ENCODE measurements at regions not wholly inside any gene's neighbourhood (a gene's known extent, or its start where the extent isn't known, plus 50 kb on each side); places are given as distances from the start of the nearest gene placed in this dataset.

GRCh38 chr3:127483902-127484591 lies 106.5 kb downstream of the TPRA1 start:
- H3K27me3 ChIP-seq (ENCODE audit: control insufficient read depth in 2 of 2, insufficient read depth in 2 of 2, low read length in 2 of 2): peaks cover 0 to 10% of the 10 kb centered on the region in 2 donors
- no peak overlapping the region for H3K4me3 ChIP-seq (replicated peaks in 1 of 3; ENCODE audit: low read depth in 2 of 3, low read length in 3 of 3)
- H3K27ac ChIP-seq (ENCODE audit: low read depth in 1 of 2, low read length in 2 of 2): no peak overlapping the region
- WGBS (ENCODE audit: insufficient coverage): 7% methylated on average over 10 of the region's 18 CpGs
- no peak overlapping the region for H2AFZ ChIP-seq (ENCODE audit: insufficient read depth, low read depth, low read length, poor library complexity, severe bottlenecking)
- H3K36me3 ChIP-seq (replicated peaks in 1 of 2; ENCODE audit: control insufficient read depth in 1 of 2, insufficient read depth in 2 of 2, low read length in 2 of 2): no peaks in the 10 kb centered on the region
- DNase-seq: no peak
- intact Hi-C loops (cut with micrococcal nuclease): no loop called here
- Mint-ChIP-seq H3K4me3 (peak overlapping the region in 1 of 2 donors; percentile 28), H3K27me3 (ENCODE audit: low read depth in 3 of 3) (peaks cover 11 to 34% (median 23%) of the 10 kb centered on the region in 3 donors), H3K9me3 (no peaks in the 10 kb centered on the region), H3K4me1 (no peaks in the 10 kb centered on the region), H3K36me3 (no peaks in the 10 kb centered on the region), H3K27ac (no peak overlapping the region)
- no peak overlapping the region for H3K9ac ChIP-seq (ENCODE audit: insufficient read depth, low read length, poor library complexity, severe bottlenecking)
- no peak overlapping the region for H3K4me2 ChIP-seq (replicated peaks; ENCODE audit: extremely low read depth, low read length, poor library complexity, severe bottlenecking)
- H3K9me3 ChIP-seq (replicated peaks in 1 of 2; ENCODE audit: control insufficient read depth in 1 of 2, insufficient read depth in 1 of 2, low read length in 2 of 2): no peaks in the 10 kb centered on the region
- H3K4me1 ChIP-seq (ENCODE audit: control insufficient read depth in 1 of 2, insufficient read depth in 2 of 2, low read length in 2 of 2): no peaks in the 10 kb centered on the region
- TF ChIP-seq, protein P1, sequence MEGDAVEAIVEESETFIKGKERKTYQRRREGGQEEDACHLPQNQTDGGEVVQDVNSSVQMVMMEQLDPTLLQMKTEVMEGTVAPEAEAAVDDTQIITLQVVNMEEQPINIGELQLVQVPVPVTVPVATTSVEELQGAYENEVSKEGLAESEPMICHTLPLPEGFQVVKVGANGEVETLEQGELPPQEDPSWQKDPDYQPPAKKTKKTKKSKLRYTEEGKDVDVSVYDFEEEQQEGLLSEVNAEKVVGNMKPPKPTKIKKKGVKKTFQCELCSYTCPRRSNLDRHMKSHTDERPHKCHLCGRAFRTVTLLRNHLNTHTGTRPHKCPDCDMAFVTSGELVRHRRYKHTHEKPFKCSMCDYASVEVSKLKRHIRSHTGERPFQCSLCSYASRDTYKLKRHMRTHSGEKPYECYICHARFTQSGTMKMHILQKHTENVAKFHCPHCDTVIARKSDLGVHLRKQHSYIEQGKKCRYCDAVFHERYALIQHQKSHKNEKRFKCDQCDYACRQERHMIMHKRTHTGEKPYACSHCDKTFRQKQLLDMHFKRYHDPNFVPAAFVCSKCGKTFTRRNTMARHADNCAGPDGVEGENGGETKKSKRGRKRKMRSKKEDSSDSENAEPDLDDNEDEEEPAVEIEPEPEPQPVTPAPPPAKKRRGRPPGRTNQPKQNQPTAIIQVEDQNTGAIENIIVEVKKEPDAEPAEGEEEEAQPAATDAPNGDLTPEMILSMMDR (IDR thresholded peaks at IDR 0.05): no peak
- H4K20me1 ChIP-seq (ENCODE audit: insufficient read depth, low read length): no peaks in the 10 kb centered on the region
- no peaks in the 10 kb centered on the region for H3K79me2 ChIP-seq (ENCODE audit: insufficient read depth, low read length)

DNA sequence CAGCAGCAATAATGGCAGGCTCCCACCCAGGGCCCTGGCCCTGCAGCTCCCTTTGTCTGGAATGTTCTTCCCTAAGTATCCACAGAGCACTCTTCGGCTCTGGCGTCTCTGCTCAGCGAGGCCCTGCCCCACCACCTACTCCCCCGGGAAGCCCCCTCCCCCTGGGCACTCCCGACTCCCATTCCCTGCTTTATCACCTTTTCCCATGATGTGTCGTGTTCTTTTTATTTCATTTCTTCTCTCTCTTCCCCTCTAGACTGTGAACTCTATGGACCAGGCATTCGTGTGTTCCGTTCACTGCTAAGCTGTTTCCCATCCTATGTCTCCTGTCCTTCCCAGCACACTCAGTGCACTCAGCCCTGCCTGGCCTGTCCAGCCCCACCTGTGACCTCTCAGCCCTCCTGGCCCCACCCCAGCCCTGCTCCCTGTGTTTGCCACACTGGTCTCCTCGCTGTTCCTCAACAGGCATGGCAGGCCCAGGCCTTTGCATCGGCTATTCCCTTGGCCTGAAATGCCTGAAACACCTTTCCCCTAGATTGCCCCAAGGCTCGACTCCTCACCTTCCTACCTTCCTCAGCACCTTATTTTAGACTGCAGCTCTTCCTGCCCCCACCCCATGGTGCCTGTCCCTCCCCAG lies 107.4 kb downstream of the TPRA1 start:
- whole genome bisulfite sequencing (ENCODE audit: insufficient coverage): 84% methylated on average over 11 of the region's 11 CpGs

More for the DNA sequence above, 107.4 kb downstream of the TPRA1 start:
- Histone ChIP-seq H3K79me2 (ENCODE audit: insufficient read depth, low read length) (no peaks in the 10 kb centered on the region), H3K4me1 (ENCODE audit: control insufficient read depth in 1 of 2, insufficient read depth in 2 of 2, low read length in 2 of 2) (no peaks in the 10 kb centered on the region), H3K9me3 (replicated peaks in 1 of 2; ENCODE audit: control insufficient read depth in 1 of 2, insufficient read depth in 1 of 2, low read length in 2 of 2) (no peaks in the 10 kb centered on the region), H4K20me1 (ENCODE audit: insufficient read depth, low read length) (no peaks in the 10 kb centered on the region), H3K27ac (ENCODE audit: low read depth in 1 of 2, low read length in 2 of 2) (no peak overlapping the region), H3K9ac (ENCODE audit: insufficient read depth, low read length, poor library complexity, severe bottlenecking) (no peak overlapping the region), H3K4me2 (replicated peaks; ENCODE audit: extremely low read depth, low read length, poor library complexity, severe bottlenecking) (no peak overlapping the region), H3K27me3 (ENCODE audit: control insufficient read depth in 2 of 2, insufficient read depth in 2 of 2, low read length in 2 of 2) (peaks cover 0 to 10% of the 10 kb centered on the region in 2 donors), H2AFZ (ENCODE audit: insufficient read depth, low read depth, low read length, poor library complexity, severe bottlenecking) (no peak overlapping the region), H3K4me3 (replicated peaks in 1 of 3; ENCODE audit: low read depth in 2 of 3, low read length in 3 of 3) (no peak overlapping the region), H3K36me3 (replicated peaks in 1 of 2; ENCODE audit: control insufficient read depth in 1 of 2, insufficient read depth in 2 of 2, low read length in 2 of 2) (no peaks in the 10 kb centered on the region)
- TF ChIP-seq, protein P1 (IDR thresholded peaks at IDR 0.05): no peak
- Mint-ChIP-seq H3K27me3 (ENCODE audit: low read depth in 3 of 3) (peaks cover 13 to 33% (median 23%) of the 10 kb centered on the region in 3 donors), H3K4me3 (no peak overlapping the region), H3K27ac (no peak overlapping the region), H3K9me3 (no peaks in the 10 kb centered on the region), H3K36me3 (no peaks in the 10 kb centered on the region), H3K4me1 (no peaks in the 10 kb centered on the region)
- intact Hi-C loops (cut with micrococcal nuclease): no loop called here
- DNase-seq: no peak
